Testis (tissue), 2 donors: ENCODE measurements at regions not wholly inside any gene's neighbourhood (a gene's known extent, or its start where the extent isn't known, plus 50 kb on each side); places are given as distances from the start of the nearest gene placed in this dataset.

Experiments
- DNase-seq: peaks from one replicate; pipeline ENCODE4 v3.0.0-alpha.2; 2019
- H3K27ac ChIP-seq, 2 donors: fragments of 200-600 bp; sonication (generic); one replicate each; pipeline ENCODE4 v1.5.1; 2019
- H3K27me3 ChIP-seq: fragments of 200-600 bp; sonication (generic); one replicate; pipeline ENCODE4 v1.5.1; 2019
- H3K36me3 ChIP-seq: fragments of 200-600 bp; sonication (generic); one replicate; pipeline ENCODE4 v1.5.1; 2017; ENCODE audit warnings: low read depth; ENCODE audit errors: missing control alignments
- H3K4me1 ChIP-seq: fragments of 200-600 bp; sonication (generic); one replicate; pipeline ENCODE4 v1.5.1; 2019
- H3K4me3 ChIP-seq, 2 donors: fragments of 200-600 bp; sonication (generic); one replicate each; pipeline ENCODE4 v1.5.1; 2017 to 2019
- H3K9me3 ChIP-seq: fragments of 200-600 bp; sonication (generic); one replicate; pipeline ENCODE4 v1.5.1; 2017
- CTCF ChIP-seq, 3 experiments: fragments of 450-650 bp in 2 of 3; fragments of 200-600 bp in 1 of 3; sonication (generic) in 1 of 3; IDR thresholded peaks; one replicate each; pipeline ENCODE4 v1.5.1; 2016 to 2019; ENCODE audit warnings: antibody characterized with exemption in 3 of 3, mild to moderate bottlenecking in 2 of 3, moderate library complexity in 1 of 3
- POLR2A ChIP-seq: fragments of 450-650 bp; IDR thresholded peaks from one replicate; pipeline ENCODE4 v1.6.1; 2017; ENCODE audit warnings: antibody characterized with exemption, mild to moderate bottlenecking, moderate library complexity
- WGBS, 2 donors: methylation state at CpG; one replicate each; pipeline ENCODE4 v1.1.5; 2018; 5-methylcytosine and 5-hydroxymethylcytosine counted together
- intact Hi-C: fragments of 100-400 bp; cut with DNase I; formaldehyde crosslinking; loops from one replicate; pipeline ENCODE4 v1.15.1; 2023; ENCODE audit warnings: low total_unique reads

GRCh38 chr19:8904597-8904996 is 72.4 kb downstream of the MBD3L1 start:
- no peak overlapping the region for H3K4me3 ChIP-seq

GRCh38 chr19:8905342-8905741 is 73.2 kb downstream of the MBD3L1 start:
- no peak for TF ChIP-seq POLR2A
- TF ChIP-seq CTCF (IDR thresholded peaks at IDR 0.05) = no peak
- DNase-seq = no peak
- WGBS, 2 donors = 63 to 73% methylated on average over 2 of the region's 2 CpGs
- Histone ChIP-seq H3K9me3 (no peaks in the 10 kb centered on the region), H3K27me3 (no peaks in the 10 kb centered on the region), H3K36me3 (no peaks in the 10 kb centered on the region), H3K4me3 (no peak overlapping the region), H3K27ac (no peak overlapping the region), H3K4me1 (no peaks in the 10 kb centered on the region)
- intact Hi-C loops = no loop called here

More at GRCh38 chr19:8904597-8904996, 72.4 kb downstream of the MBD3L1 start:
- Histone ChIP-seq H3K9me3 (no peaks in the 10 kb centered on the region), H3K36me3 (no peaks in the 10 kb centered on the region), H3K4me1 (no peaks in the 10 kb centered on the region), H3K27me3 (no peaks in the 10 kb centered on the region), H3K27ac (no peak overlapping the region)
- no peak for DNase-seq
- TF ChIP-seq POLR2A = no peak
- intact Hi-C loops = no loop called here
- WGBS, 2 donors = 12 to 41% methylated on average over 1 of the region's 1 CpG

GRCh38 chr19:8908066-8908465 is 75.9 kb downstream of the MBD3L1 start:
- H3K27me3 ChIP-seq = no peaks in the 10 kb centered on the region
- H3K4me1 ChIP-seq = no peaks in the 10 kb centered on the region
- H3K4me3 ChIP-seq = no peak overlapping the region
- intact Hi-C loops = no loop called here
- DNase-seq = no peak
- no peaks in the 10 kb centered on the region for H3K9me3 ChIP-seq
- H3K36me3 ChIP-seq = no peaks in the 10 kb centered on the region
- no peak for TF ChIP-seq POLR2A
- no peak for TF ChIP-seq CTCF (IDR thresholded peaks at IDR 0.05)
- no peak overlapping the region for H3K27ac ChIP-seq

GRCh38 chr19:8910775-8911414 is 78.7 kb downstream of the MBD3L1 start:
- TF ChIP-seq CTCF (IDR thresholded peaks at IDR 0.05) (no peak), POLR2A (no peak)
- WGBS, 2 donors = 59 to 61% methylated on average over 3 of the region's 3 CpGs
- no peak for DNase-seq
- Histone ChIP-seq H3K36me3 (no peaks in the 10 kb centered on the region), H3K4me3 (no peak overlapping the region), H3K27me3 (no peaks in the 10 kb centered on the region), H3K9me3 (no peaks in the 10 kb centered on the region), H3K27ac (no peak overlapping the region), H3K4me1 (no peaks in the 10 kb centered on the region)
- intact Hi-C loops = no loop called here

DNA sequence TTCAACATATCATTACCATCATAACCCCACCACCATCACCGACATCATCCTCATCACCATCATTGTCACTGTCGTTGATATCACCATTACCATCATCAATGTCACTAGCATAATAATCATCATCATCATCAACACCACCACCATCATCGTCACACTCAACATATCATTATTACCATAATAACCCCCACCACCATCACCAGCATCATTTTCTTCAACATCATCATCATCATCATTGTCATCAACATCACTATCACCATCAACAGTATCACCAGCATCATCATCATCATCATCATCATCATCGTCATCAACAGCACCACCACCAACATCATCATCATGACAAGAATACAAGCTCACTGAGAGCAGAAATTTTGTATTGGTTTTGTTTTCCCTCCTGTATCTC is 83.8 kb downstream of the MBD3L1 start:
- H3K4me3 ChIP-seq = no peak overlapping the region
- 62 to 65% methylated on average over 4 of the region's 4 CpGs for WGBS, 2 donors
- DNase-seq = no peak
- no peaks in the 10 kb centered on the region for H3K27me3 ChIP-seq
- no peak for TF ChIP-seq CTCF (IDR thresholded peaks at IDR 0.05)
- no peak for TF ChIP-seq POLR2A
- H3K4me1 ChIP-seq = no peaks in the 10 kb centered on the region
- no peaks in the 10 kb centered on the region for H3K36me3 ChIP-seq
- no peaks in the 10 kb centered on the region for H3K9me3 ChIP-seq
- intact Hi-C loops = no loop called here
- H3K27ac ChIP-seq = no peak overlapping the region
